IMR-90 (cell line): ENCODE measurements at regions not wholly inside any gene's neighbourhood (a gene's known extent, or its start where the extent isn't known, plus 50 kb on each side); places are given as distances from the start of the nearest gene placed in this dataset.

Source experiments
- ATAC-seq: fragments of 200-7000 bp; cut with Tn5 transposase; 2 replicates; pipeline ENCODE4 v1.9.1; 2020; ENCODE audit warnings: low read depth, mild to moderate bottlenecking, moderate library complexity
- BruUV-seq: library from RNA; stranded (reverse); fragments of 400-500 nt; replicated peaks from 2 replicates; lab custom pipeline; 2021; lab: Mats Ljungman, UMichigan
- CTCF ChIA-PET: fragments of 300-600 bp; formaldehyde crosslinking; extraction: SDS; loops from one replicate; lab custom pipeline; 2021; ENCODE audit warnings: antibody characterized with exemption; lab: Yijun Ruan, JAX
- POLR2A ChIA-PET: fragments of 300-600 bp; sonication (Branson Sonifier 250); formaldehyde crosslinking; loops from one replicate; lab custom pipeline; 2022; ENCODE audit warnings: antibody characterized with exemption; ENCODE audit not compliant: unreplicated experiment; lab: Charles Lee
- DNase-seq: peaks from one replicate; pipeline ENCODE4 v3.0.0; 2013
- H2AFZ ChIP-seq: replicated peaks from 2 replicates; pipeline ENCODE3; 2013; ENCODE audit warnings: low read length, mild to moderate bottlenecking; ENCODE audit not compliant: poor library complexity
- H2AK5ac ChIP-seq: 2 replicates; pipeline ENCODE4 v1.6.1; 2013; ENCODE audit warnings: low read depth, low read length, inconsistent platforms
- H2AK9ac ChIP-seq: replicated peaks from 2 replicates; pipeline ENCODE3; 2013; ENCODE audit warnings: mild to moderate bottlenecking, low read depth, low read length, moderate library complexity; ENCODE audit not compliant: poor library complexity
- H2BK120ac ChIP-seq: 2 replicates; pipeline ENCODE4 v1.6.1; 2013; ENCODE audit warnings: low read depth, low read length, inconsistent platforms
- H2BK15ac ChIP-seq: 3 replicates; pipeline ENCODE4 v1.6.1; 2013; ENCODE audit warnings: low read depth, low read length, inconsistent platforms
- H2BK20ac ChIP-seq: 2 replicates; pipeline ENCODE4 v1.6.1; 2013; ENCODE audit warnings: low read depth, mild to moderate bottlenecking, inconsistent platforms, low read length, moderate library complexity
- H2BK5ac ChIP-seq: 2 replicates; pipeline ENCODE4 v1.6.1; 2013; ENCODE audit warnings: mild to moderate bottlenecking, low read depth, low read length, inconsistent platforms; ENCODE audit not compliant: poor library complexity, severe bottlenecking
- H3K14ac ChIP-seq: replicated peaks from 2 replicates; pipeline ENCODE4 v1.6.1; 2013; ENCODE audit warnings: low read depth, low read length, inconsistent platforms
- H3K18ac ChIP-seq: 2 replicates; pipeline ENCODE4 v1.6.1; 2013; ENCODE audit warnings: low read depth, low read length, control low read depth
- H3K23ac ChIP-seq: 2 replicates; pipeline ENCODE4 v1.6.1; 2013; ENCODE audit warnings: low read depth, low read length, inconsistent platforms
- H3K27ac ChIP-seq: 2 replicates; pipeline ENCODE4 v1.5.1; 2013; ENCODE audit warnings: mild to moderate bottlenecking, control low read depth, low read length; ENCODE audit not compliant: insufficient read depth
- H3K27me3 ChIP-seq: 2 replicates; pipeline ENCODE4 v1.6.1; 2013; ENCODE audit warnings: low read length; ENCODE audit not compliant: control insufficient read depth, insufficient read depth
- H3K36me3 ChIP-seq: 2 replicates; pipeline ENCODE4 v1.6.1; 2013; ENCODE audit warnings: low read length, mixed read lengths; ENCODE audit not compliant: control insufficient read depth, insufficient read depth
- H3K4ac ChIP-seq: 2 replicates; pipeline ENCODE4 v1.6.1; 2013; ENCODE audit warnings: low read depth, low read length, inconsistent platforms
- H3K4me1 ChIP-seq: 2 replicates; pipeline ENCODE4 v1.6.1; 2013; ENCODE audit warnings: low read length, mixed read lengths; ENCODE audit not compliant: control insufficient read depth, insufficient read depth
- H3K4me2 ChIP-seq: 2 replicates; pipeline ENCODE4 v1.6.1; 2013; ENCODE audit warnings: low read depth, mild to moderate bottlenecking, control low read depth, low read length, moderate library complexity
- H3K4me3 ChIP-seq: 2 replicates; pipeline ENCODE4 v1.5.1; 2013; ENCODE audit warnings: low read depth, mild to moderate bottlenecking, control low read depth, low read length, moderate library complexity; ENCODE audit not compliant: insufficient read depth
- H3K56ac ChIP-seq: 2 replicates; pipeline ENCODE4 v1.6.1; 2013; ENCODE audit warnings: low read length, inconsistent platforms; ENCODE audit not compliant: insufficient read depth; ENCODE audit errors: extremely low read depth
- H3K79me1 ChIP-seq, 2 experiments: 2 replicates each; pipeline ENCODE4 v1.6.1; 2013; ENCODE audit warnings: low read length in 2 of 2, inconsistent platforms in 1 of 2, low read depth in 1 of 2
- H3K9ac ChIP-seq: 2 replicates; pipeline ENCODE4 v1.6.1; 2013; ENCODE audit warnings: low read depth, low read length, control low read depth
- H3K9me1 ChIP-seq: 2 replicates; pipeline ENCODE4 v1.6.1; 2013; ENCODE audit warnings: low read length, inconsistent platforms; ENCODE audit not compliant: insufficient read depth
- H3K9me3 ChIP-seq: 2 replicates; pipeline ENCODE4 v1.6.1; 2013; ENCODE audit warnings: low read length; ENCODE audit not compliant: control insufficient read depth, insufficient read depth
- H4K20me1 ChIP-seq: 2 replicates; pipeline ENCODE4 v1.6.1; 2013; ENCODE audit warnings: low read length, inconsistent platforms; ENCODE audit not compliant: insufficient read depth
- H4K5ac ChIP-seq: 2 replicates; pipeline ENCODE4 v1.6.1; 2013; ENCODE audit warnings: mild to moderate bottlenecking, low read depth, low read length, control low read depth
- H4K8ac ChIP-seq, 2 experiments: 2 replicates each; pipeline ENCODE4 v1.6.1; 2013; ENCODE audit warnings: low read depth in 2 of 2, low read length in 2 of 2, control low read depth in 1 of 2, inconsistent platforms in 1 of 2
- H4K91ac ChIP-seq: 2 replicates; pipeline ENCODE4 v1.6.1; 2013; ENCODE audit warnings: low read depth, low read length, inconsistent platforms; ENCODE audit not compliant: insufficient read depth
- BHLHE40 ChIP-seq: fragments of 150-350 bp; IDR thresholded peaks from 2 replicates; pipeline ENCODE4 v1.6.1; 2016; ENCODE audit warnings: mild to moderate bottlenecking, low read depth, low read length
- CEBPB ChIP-seq: IDR thresholded peaks from 2 replicates; pipeline ENCODE4 v1.6.1; 2012; ENCODE audit warnings: low read depth, low read length, improper control_type of control experiment
- CHD1 ChIP-seq: IDR thresholded peaks from 2 replicates; pipeline ENCODE4 v1.6.1; 2012; ENCODE audit warnings: low read depth, low read length, improper control_type of control experiment
- FOS ChIP-seq: fragments of 150-350 bp; IDR thresholded peaks from 2 replicates; pipeline ENCODE4 v1.6.1; 2016; ENCODE audit warnings: low read depth, low read length
- MAFK ChIP-seq: IDR thresholded peaks from 2 replicates; pipeline ENCODE4 v1.6.1; 2012; ENCODE audit warnings: low read depth, low read length, improper control_type of control experiment
- MAZ ChIP-seq: IDR thresholded peaks from 2 replicates; pipeline ENCODE4 v1.6.1; 2012; ENCODE audit warnings: low read depth, mild to moderate bottlenecking, low read length, improper control_type of control experiment, moderate library complexity, borderline replicate concordance
- MXI1 ChIP-seq: IDR thresholded peaks from 2 replicates; pipeline ENCODE4 v1.6.1; 2012; ENCODE audit warnings: low read depth, mild to moderate bottlenecking, low read length, moderate library complexity, borderline replicate concordance
- NFE2L2 ChIP-seq: fragments of 150-350 bp; IDR thresholded peaks from 2 replicates; pipeline ENCODE4 v1.6.1; 2016; ENCODE audit warnings: low read depth, mild to moderate bottlenecking, low read length
- POLR2A ChIP-seq: IDR thresholded peaks from 2 replicates; pipeline ENCODE4 v1.6.1; 2012; ENCODE audit warnings: mild to moderate bottlenecking, low read depth, low read length
- RAD21 ChIP-seq: IDR thresholded peaks from 2 replicates; pipeline ENCODE4 v1.6.1; 2012; ENCODE audit warnings: low read length, improper control_type of control experiment
- RCOR1 ChIP-seq: IDR thresholded peaks from 2 replicates; pipeline ENCODE4 v1.6.1; 2012; ENCODE audit warnings: mild to moderate bottlenecking, low read length, improper control_type of control experiment; ENCODE audit not compliant: insufficient replicate concordance
- RFX5 ChIP-seq: IDR thresholded peaks from 2 replicates; pipeline ENCODE4 v1.8.0; 2012; ENCODE audit warnings: low read depth, mild to moderate bottlenecking, low read length, moderate library complexity
- SMC3 ChIP-seq: fragments of 150-350 bp; IDR thresholded peaks from 2 replicates; pipeline ENCODE4 v1.6.1; 2016; ENCODE audit warnings: low read depth, mild to moderate bottlenecking, antibody characterized with exemption, low read length, moderate library complexity
- WGBS, 2 experiments: methylation state at CpG; one replicate each; pipeline versions ENCODE4 v1.1.5 to v1.1.7; 2013; ENCODE audit warnings: missing lambda C conversion rate in 2 of 2; ENCODE audit not compliant: insufficient read length in 1 of 2; ENCODE audit errors: extremely low coverage in 2 of 2; 5-methylcytosine and 5-hydroxymethylcytosine counted together
- dilution Hi-C: fragments of 300-500 bp; cut with HindIII; formaldehyde crosslinking; loops from one replicate; pipeline ENCODE4 v1.14.3; 2018; ENCODE audit warnings: low sequenced_read_pairs; ENCODE audit not compliant: unreplicated experiment
- in situ Hi-C: fragments of 300-500 bp; cut with MboI; formaldehyde crosslinking; loops from 3 replicates; pipeline ENCODE4 v1.14.3; 2019; ENCODE audit warnings: low sequenced_read_pairs, inconsistent platforms, mixed read lengths
- intact Hi-C: fragments of 100-400 bp; cut with micrococcal nuclease; formaldehyde crosslinking; loops from 2 replicates; pipeline ENCODE4 v1.10.0; 2022
- TF ChIP-seq, protein P1 (sequence below): fragments of 150-350 bp; IDR thresholded peaks from 2 replicates; pipeline ENCODE4 v1.6.1; 2016; ENCODE audit warnings: low read depth, mild to moderate bottlenecking, low read length, moderate library complexity, borderline replicate concordance
- TF ChIP-seq, protein P2 (sequence below): conservative IDR thresholded peaks from 2 replicates; pipeline ENCODE4 v1.5.1; 2012; ENCODE audit warnings: mild to moderate bottlenecking, low read depth, low read length, improper control_type of control experiment
- TF ChIP-seq, protein P3 (sequence below): fragments of 150-350 bp; IDR thresholded peaks from 2 replicates; pipeline ENCODE4 v1.6.1; 2017; ENCODE audit warnings: mild to moderate bottlenecking, antibody characterized with exemption, low read length, low read depth

DNA sequence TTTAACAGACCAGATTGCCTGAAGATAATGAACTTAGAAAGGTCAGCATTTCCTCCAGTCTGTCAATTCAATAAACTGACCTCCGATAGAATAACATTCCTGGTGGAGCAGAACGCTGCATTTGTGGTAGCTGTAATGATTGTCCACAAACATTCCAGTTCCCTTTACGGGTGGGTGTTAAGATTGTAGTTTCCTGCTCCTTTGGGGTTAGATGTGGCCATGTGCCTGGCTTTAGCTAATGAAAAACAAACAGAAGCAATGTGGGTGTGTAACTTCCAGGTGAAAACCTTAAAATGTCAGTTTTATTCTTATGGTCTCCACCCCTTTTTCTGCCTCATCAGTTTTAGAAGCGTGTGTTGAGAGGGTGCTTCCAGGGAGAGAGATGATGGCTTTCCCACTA is 217.3 kb upstream of the CRY1 start:
- Histone ChIP-seq H2BK5ac (no peak overlapping the region), H3K4me2 (no peak overlapping the region), H3K9ac (no peak overlapping the region), H3K4me1 (no peaks in the 10 kb centered on the region), H3K14ac (no peak overlapping the region), H2AFZ (no peak overlapping the region), H3K9me3 (no peaks in the 10 kb centered on the region), H2AK5ac (no peak overlapping the region), H4K91ac (no peak overlapping the region), H3K23ac (no peak overlapping the region), H3K4me3 (no peak overlapping the region), H3K56ac (no peak overlapping the region), H2BK120ac (no peak overlapping the region), H2BK15ac (no peak overlapping the region), H4K20me1 (no peaks in the 10 kb centered on the region), H3K4ac (no peak overlapping the region), H3K36me3 (no peaks in the 10 kb centered on the region), H3K79me1 (no peaks in the 10 kb centered on the region), H3K9me1 (no peaks in the 10 kb centered on the region), H2BK20ac (no peak overlapping the region), H3K27me3 (peaks cover 41% of the 10 kb centered on the region), H4K8ac (no peak overlapping the region), H3K18ac (no peak overlapping the region), H2AK9ac (no peak overlapping the region), H4K5ac (no peak overlapping the region), H3K27ac (no peak overlapping the region)
- intact Hi-C loops, result no loop called here
- no peak for DNase-seq
- in situ Hi-C loops, result loop anchor here (10.0 kb wide), 2 partner anchors 176 to 304 kb away; no protein-coding TSS in a partner anchor
- WGBS, 2 experiments, result no CpG with 5 or more reads among the region's 4 CpGs
- TF ChIP-seq RAD21 (no peak), CHD1 (no peak), POLR2A (no peak), FOS (no peak), SMC3 (no peak), BHLHE40 (no peak), RCOR1 (no peak), CEBPB (no peak), MAZ (no peak), RFX5 (no peak), MAFK (no peak), MXI1 (no peak), NFE2L2 (no peak)
- TF ChIP-seq, protein P1, sequence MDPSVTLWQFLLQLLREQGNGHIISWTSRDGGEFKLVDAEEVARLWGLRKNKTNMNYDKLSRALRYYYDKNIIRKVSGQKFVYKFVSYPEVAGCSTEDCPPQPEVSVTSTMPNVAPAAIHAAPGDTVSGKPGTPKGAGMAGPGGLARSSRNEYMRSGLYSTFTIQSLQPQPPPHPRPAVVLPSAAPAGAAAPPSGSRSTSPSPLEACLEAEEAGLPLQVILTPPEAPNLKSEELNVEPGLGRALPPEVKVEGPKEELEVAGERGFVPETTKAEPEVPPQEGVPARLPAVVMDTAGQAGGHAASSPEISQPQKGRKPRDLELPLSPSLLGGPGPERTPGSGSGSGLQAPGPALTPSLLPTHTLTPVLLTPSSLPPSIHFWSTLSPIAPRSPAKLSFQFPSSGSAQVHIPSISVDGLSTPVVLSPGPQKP, result no peak
- TF ChIP-seq, protein P2, sequence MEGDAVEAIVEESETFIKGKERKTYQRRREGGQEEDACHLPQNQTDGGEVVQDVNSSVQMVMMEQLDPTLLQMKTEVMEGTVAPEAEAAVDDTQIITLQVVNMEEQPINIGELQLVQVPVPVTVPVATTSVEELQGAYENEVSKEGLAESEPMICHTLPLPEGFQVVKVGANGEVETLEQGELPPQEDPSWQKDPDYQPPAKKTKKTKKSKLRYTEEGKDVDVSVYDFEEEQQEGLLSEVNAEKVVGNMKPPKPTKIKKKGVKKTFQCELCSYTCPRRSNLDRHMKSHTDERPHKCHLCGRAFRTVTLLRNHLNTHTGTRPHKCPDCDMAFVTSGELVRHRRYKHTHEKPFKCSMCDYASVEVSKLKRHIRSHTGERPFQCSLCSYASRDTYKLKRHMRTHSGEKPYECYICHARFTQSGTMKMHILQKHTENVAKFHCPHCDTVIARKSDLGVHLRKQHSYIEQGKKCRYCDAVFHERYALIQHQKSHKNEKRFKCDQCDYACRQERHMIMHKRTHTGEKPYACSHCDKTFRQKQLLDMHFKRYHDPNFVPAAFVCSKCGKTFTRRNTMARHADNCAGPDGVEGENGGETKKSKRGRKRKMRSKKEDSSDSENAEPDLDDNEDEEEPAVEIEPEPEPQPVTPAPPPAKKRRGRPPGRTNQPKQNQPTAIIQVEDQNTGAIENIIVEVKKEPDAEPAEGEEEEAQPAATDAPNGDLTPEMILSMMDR, result no peak
- TF ChIP-seq, protein P3, sequence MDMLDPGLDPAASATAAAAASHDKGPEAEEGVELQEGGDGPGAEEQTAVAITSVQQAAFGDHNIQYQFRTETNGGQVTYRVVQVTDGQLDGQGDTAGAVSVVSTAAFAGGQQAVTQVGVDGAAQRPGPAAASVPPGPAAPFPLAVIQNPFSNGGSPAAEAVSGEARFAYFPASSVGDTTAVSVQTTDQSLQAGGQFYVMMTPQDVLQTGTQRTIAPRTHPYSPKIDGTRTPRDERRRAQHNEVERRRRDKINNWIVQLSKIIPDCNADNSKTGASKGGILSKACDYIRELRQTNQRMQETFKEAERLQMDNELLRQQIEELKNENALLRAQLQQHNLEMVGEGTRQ, result no peak
- dilution Hi-C loops, result no loop called here
- BruUV-seq, result no TSS peak
- CTCF ChIA-PET, result no interaction called here
- POLR2A ChIA-PET, result no interaction called here
- ATAC-seq, result no peak
